Stimulated activated CD4-positive, alpha-beta T cell treated with anti-CD3 and anti-CD28 coated beads, TNF-alpha, amount 100 ng/mL, for 48 hours (primary cell): ENCODE measurements at regions not wholly inside any gene's neighbourhood (a gene's known extent, or its start where the extent isn't known, plus 50 kb on each side); places are given as distances from the start of the nearest gene placed in this dataset.

Source experiments
- DNase-seq, 3 donors: peaks; one replicate each; pipeline ENCODE4 v3.0.0-alpha.2; 2020; ENCODE audit warnings: low read depth in 3 of 3

GRCh38 chr11:104529906-104530305 lies 366.0 kb upstream of the PDGFD start:
- DNase-seq: no peak

GRCh38 chr11:104529213-104529612 lies 365.3 kb upstream of the PDGFD start:
- no peak for DNase-seq

- DNase-seq: no peak
These were observed 362.1 kb upstream of the PDGFD start for GRCh38 chr11:104526006-104526405.

- DNase-seq: no peak
These were observed 361.5 kb upstream of the PDGFD start for GRCh38 chr11:104525416-104525815.

GRCh38 chr11:104524254-104524653 lies 360.3 kb upstream of the PDGFD start:
- no peak for DNase-seq

- no peak for DNase-seq
These were observed 359.7 kb upstream of the PDGFD start for GRCh38 chr11:104523611-104524010.

- no peak for DNase-seq
These were observed 358.7 kb upstream of the PDGFD start for GRCh38 chr11:104522650-104523049.

GRCh38 chr11:104522123-104522522 lies 358.2 kb upstream of the PDGFD start:
- no peak for DNase-seq

GRCh38 chr11:104510169-104510568 lies 346.2 kb upstream of the PDGFD start:
- DNase-seq: no peak

- no peak for DNase-seq
These were observed 326.2 kb upstream of the PDGFD start for GRCh38 chr11:104490182-104490581.

- no peak for DNase-seq
These were observed 324.6 kb upstream of the PDGFD start for GRCh38 chr11:104488561-104488960.

GRCh38 chr11:104487046-104487806 lies 323.3 kb upstream of the PDGFD start:
- DNase-seq: no peak

GRCh38 chr11:104484804-104485554 lies 321.0 kb upstream of the PDGFD start:
- DNase-seq: no peak

- DNase-seq: no peak
These were observed 313.0 kb upstream of the PDGFD start for GRCh38 chr11:104476898-104477297.

- DNase-seq: no peak
These were observed 312.5 kb upstream of the PDGFD start for GRCh38 chr11:104476454-104476853.

- no peak for DNase-seq
These were observed 303.5 kb upstream of the PDGFD start for GRCh38 chr11:104467404-104467803.

GRCh38 chr11:104465321-104465720 lies 301.4 kb upstream of the PDGFD start:
- DNase-seq: no peak

GRCh38 chr11:104464691-104465090 lies 300.7 kb upstream of the PDGFD start:
- DNase-seq: no peak

GRCh38 chr11:104462341-104462740 lies 298.4 kb upstream of the PDGFD start:
- DNase-seq: no peak

- DNase-seq: no peak
These were observed 287.4 kb upstream of the PDGFD start for GRCh38 chr11:104451197-104451893.

- no peak for DNase-seq
These were observed 279.4 kb upstream of the PDGFD start for GRCh38 chr11:104443387-104443786.

- DNase-seq: no peak
These were observed 278.4 kb upstream of the PDGFD start for GRCh38 chr11:104442321-104442720.

GRCh38 chr11:104435494-104435893 lies 271.5 kb upstream of the PDGFD start:
- DNase-seq: no peak
